SK-N-SH (cell line): ENCODE measurements at regions not wholly inside any gene's neighbourhood (a gene's known extent, or its start where the extent isn't known, plus 50 kb on each side); places are given as distances from the start of the nearest gene placed in this dataset.

Experiments
- CTCF ChIA-PET: fragments of 300-600, 350-600 bp; formaldehyde crosslinking; extraction: SDS; loops from one replicate; lab custom pipeline; 2021; lab: Yijun Ruan, JAX
- POLR2A ChIA-PET: fragments of 350-600 bp; sonication (Branson Sonifier 250); formaldehyde crosslinking; extraction: SDS; loops from one replicate; lab custom pipeline; 2020; ENCODE audit warnings: antibody characterized with exemption, inconsistent platforms; lab: Yijun Ruan, JAX
- DNase-seq: peaks from one replicate; pipeline ENCODE4 v3.0.0; 2012
- H2AFZ ChIP-seq: fragments of 200-600 bp; sonication (generic); 2 replicates; pipeline ENCODE4 v1.8.1; 2016; ENCODE audit warnings: antibody characterized with exemption, mild to moderate bottlenecking, low read depth
- H3F3A ChIP-seq: fragments of 200-600 bp; sonication (generic); replicated peaks from 2 replicates; pipeline ENCODE3; 2016; ENCODE audit warnings: antibody characterized with exemption, mild to moderate bottlenecking; ENCODE audit not compliant: insufficient read depth
- H3K27ac ChIP-seq, 2 experiments: fragments of 200-500 bp in 1 of 2; fragments of 200-600 bp in 1 of 2; sonication (Bioruptor generic) in 1 of 2; sonication (generic), shearing (Covaris generic) in 1 of 2; 2 replicates each; pipeline versions ENCODE4 v1.5.1 to v1.6.1; 2014 to 2016; ENCODE audit warnings: low read depth in 2 of 2, inconsistent platforms in 1 of 2, low read length in 1 of 2, mild to moderate bottlenecking in 1 of 2, mixed read lengths in 1 of 2
- H3K27me3 ChIP-seq: fragments of 200-600 bp; sonication (generic), shearing (Covaris generic); 2 replicates; pipeline ENCODE4 v1.6.1; 2016; ENCODE audit warnings: mixed run types; ENCODE audit not compliant: insufficient read depth
- H3K36me3 ChIP-seq, 2 experiments: fragments of 200-500 bp in 1 of 2; fragments of 200-600 bp in 1 of 2; sonication (Bioruptor generic) in 1 of 2; sonication (generic) in 1 of 2; replicated peaks in 1 of 2; 2 replicates each; pipeline versions ENCODE3 to v1.5.1; 2014 to 2016; ENCODE audit warnings: low read length in 1 of 2, mild to moderate bottlenecking in 1 of 2; ENCODE audit not compliant: insufficient read depth in 2 of 2, control insufficient read depth in 1 of 2
- H3K4me1 ChIP-seq, 2 experiments: fragments of 200-500 bp in 1 of 2; fragments of 200-600 bp in 1 of 2; sonication (Bioruptor generic) in 1 of 2; sonication (generic), shearing (Covaris generic) in 1 of 2; 2 replicates each; pipeline versions ENCODE4 v1.5.1 to v1.6.1; 2014 to 2016; ENCODE audit warnings: low read depth in 1 of 2, low read length in 1 of 2, mixed run types in 1 of 2; ENCODE audit not compliant: insufficient read depth in 2 of 2, control insufficient read depth in 1 of 2
- H3K4me2 ChIP-seq: fragments of 200-600 bp; sonication (generic), shearing (Covaris generic); 2 replicates; pipeline ENCODE4 v1.6.1; 2017; ENCODE audit warnings: mixed run types
- H3K4me3 ChIP-seq, 2 experiments: fragments of 200-500 bp in 1 of 2; fragments of 200-600 bp in 1 of 2; sonication (Bioruptor generic) in 1 of 2; sonication (generic), shearing (Covaris generic) in 1 of 2; 2 replicates each; pipeline versions ENCODE4 v1.5.1 to v1.8.1; 2014 to 2016; ENCODE audit warnings: low read depth in 2 of 2, inconsistent platforms in 1 of 2, low read length in 1 of 2, mild to moderate bottlenecking in 1 of 2, mixed read lengths in 1 of 2, moderate library complexity in 1 of 2
- H3K79me2 ChIP-seq: fragments of 200-600 bp; sonication (generic); 2 replicates; pipeline ENCODE4 v1.8.1; 2017; ENCODE audit warnings: mild to moderate bottlenecking; ENCODE audit not compliant: insufficient read depth
- H3K9ac ChIP-seq: fragments of 200-600 bp; sonication (generic); 2 replicates; pipeline ENCODE4 v1.6.1; 2017; ENCODE audit warnings: mixed run types
- H3K9me2 ChIP-seq: fragments of 200-600 bp; sonication (generic); 2 replicates; pipeline ENCODE4 v1.6.1; 2017; ENCODE audit warnings: mixed run types
- H3K9me3 ChIP-seq: fragments of 200-600 bp; sonication (generic); 2 replicates; pipeline ENCODE4 v1.6.1; 2017; ENCODE audit warnings: mixed run types, mild to moderate bottlenecking, moderate library complexity
- H4K20me1 ChIP-seq: fragments of 200-600 bp; sonication (generic); 2 replicates; pipeline ENCODE4 v1.6.1; 2017; ENCODE audit warnings: mild to moderate bottlenecking, mixed run types; ENCODE audit not compliant: insufficient read depth
- CHD2 ChIP-seq: fragments of 150-350 bp; IDR thresholded peaks from 2 replicates; pipeline ENCODE4 v1.6.1; 2018; ENCODE audit warnings: low read length; ENCODE audit not compliant: partially characterized antibody
- CTCF ChIP-seq: fragments of 200-600 bp; sonication (generic); IDR thresholded peaks from 2 replicates; pipeline ENCODE4 v1.6.1; 2017; ENCODE audit warnings: antibody characterized with exemption, mild to moderate bottlenecking, moderate library complexity
- EP300 ChIP-seq, 2 experiments: IDR thresholded peaks; 2 replicates each; pipeline versions ENCODE4 v1.4.0 to v1.6.1; 2012; ENCODE audit warnings: borderline replicate concordance in 1 of 2, low read depth in 1 of 2, low read length in 1 of 2
- EZH2phosphoT487 ChIP-seq: fragments of 200-600 bp; sonication (generic); IDR thresholded peaks from 2 replicates; pipeline ENCODE4 v1.6.1; 2017; ENCODE audit warnings: low read depth, mixed run types, mild to moderate bottlenecking, antibody characterized with exemption, moderate library complexity, borderline replicate concordance
- FOXJ3 ChIP-seq: sonication (generic); formaldehyde crosslinking; IDR thresholded peaks from 2 replicates; pipeline ENCODE4 v1.5.1; 2020; ENCODE audit warnings: mild to moderate bottlenecking, missing genetic modification reagents
- GABPA ChIP-seq: IDR thresholded peaks from 2 replicates; pipeline ENCODE4 v1.4.0; 2012; ENCODE audit warnings: low read depth, mild to moderate bottlenecking
- GATA2 ChIP-seq: sonication (generic); formaldehyde crosslinking; IDR thresholded peaks from 2 replicates; pipeline ENCODE4 v1.5.0; 2020; ENCODE audit warnings: mild to moderate bottlenecking, missing genetic modification reagents
- JUND ChIP-seq: IDR thresholded peaks from 2 replicates; pipeline ENCODE4 v1.4.0; 2012
- MXI1 ChIP-seq: IDR thresholded peaks from 2 replicates; pipeline ENCODE4 v1.6.1; 2012; ENCODE audit warnings: mild to moderate bottlenecking, low read depth, low read length, improper control_type of control experiment
- NRF1 ChIP-seq: IDR thresholded peaks from 2 replicates; pipeline ENCODE4 v1.6.1; 2012; ENCODE audit warnings: low read depth, mild to moderate bottlenecking, low read length
- PBX3 ChIP-seq: IDR thresholded peaks from 2 replicates; pipeline ENCODE4; 2012
- RCOR1 ChIP-seq: fragments of 150-350 bp; IDR thresholded peaks from 2 replicates; pipeline ENCODE4 v1.6.1; 2017; ENCODE audit warnings: antibody characterized with exemption, low read length
- RFX5 ChIP-seq: IDR thresholded peaks from 2 replicates; pipeline ENCODE4 v1.6.1; 2012; ENCODE audit warnings: mild to moderate bottlenecking, improper control_type of control experiment, low read length
- TAF1 ChIP-seq: IDR thresholded peaks from 2 replicates; pipeline ENCODE4 v1.6.1; 2012; ENCODE audit warnings: low read depth, mild to moderate bottlenecking, low read length, moderate library complexity, borderline replicate concordance
- TCF12 ChIP-seq: IDR thresholded peaks from 2 replicates; pipeline ENCODE4 v1.4.0; 2012
- USF2 ChIP-seq: fragments of 150-350 bp; IDR thresholded peaks from 2 replicates; pipeline ENCODE4 v1.6.1; 2017; ENCODE audit warnings: antibody characterized with exemption, low read length, low read depth, borderline replicate concordance
- WGBS: methylation state at CpG from one replicate; pipeline ENCODE4 v1.1.6; 2017; ENCODE audit warnings: low lambda C conversion rate; 5-methylcytosine and 5-hydroxymethylcytosine counted together
- TF ChIP-seq, protein P1 (sequence below): fragments of 150-350 bp; IDR thresholded peaks from 2 replicates; pipeline ENCODE4 v1.6.1; 2016; ENCODE audit warnings: mild to moderate bottlenecking, low read depth, low read length
- TF ChIP-seq, protein P2 (sequence below): IDR thresholded peaks from 2 replicates; pipeline ENCODE4 v1.4.0; 2012; ENCODE audit warnings: low read depth, borderline replicate concordance

GRCh38 chr3:16697443-16698147 lies 92.4 kb upstream of the DAZL start:
- Histone ChIP-seq H3F3A (no peaks in the 10 kb centered on the region), H3K36me3 (no peaks in the 10 kb centered on the region), H3K27ac (no peak overlapping the region), H3K4me3 (no peak overlapping the region), H3K79me2 (no peaks in the 10 kb centered on the region), H3K9me2 (no peaks in the 10 kb centered on the region), H2AFZ (no peak overlapping the region), H3K4me2 (no peak overlapping the region), H3K27me3 (no peaks in the 10 kb centered on the region), H3K9me3 (no peaks in the 10 kb centered on the region), H3K4me1 (no peaks in the 10 kb centered on the region), H4K20me1 (no peaks in the 10 kb centered on the region), H3K9ac (no peak overlapping the region)
- ChIA-PET POLR2A (no interaction called here), CTCF (no interaction called here)
- 100% methylated on average over 1 of the region's 1 CpG for WGBS
- TF ChIP-seq, protein P1, sequence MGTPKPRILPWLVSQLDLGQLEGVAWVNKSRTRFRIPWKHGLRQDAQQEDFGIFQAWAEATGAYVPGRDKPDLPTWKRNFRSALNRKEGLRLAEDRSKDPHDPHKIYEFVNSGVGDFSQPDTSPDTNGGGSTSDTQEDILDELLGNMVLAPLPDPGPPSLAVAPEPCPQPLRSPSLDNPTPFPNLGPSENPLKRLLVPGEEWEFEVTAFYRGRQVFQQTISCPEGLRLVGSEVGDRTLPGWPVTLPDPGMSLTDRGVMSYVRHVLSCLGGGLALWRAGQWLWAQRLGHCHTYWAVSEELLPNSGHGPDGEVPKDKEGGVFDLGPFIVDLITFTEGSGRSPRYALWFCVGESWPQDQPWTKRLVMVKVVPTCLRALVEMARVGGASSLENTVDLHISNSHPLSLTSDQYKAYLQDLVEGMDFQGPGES: no peak
- no peak for TF ChIP-seq TAF1
- TF ChIP-seq TCF12: no peak
- TF ChIP-seq MXI1: no peak
- no peak for TF ChIP-seq RCOR1
- TF ChIP-seq GATA2 (CRISPR knock-in tag): no peak
- TF ChIP-seq EP300 (IDR thresholded peaks at IDR 0.05; ENCODE audit: borderline replicate concordance in 1 of 2, low read depth in 1 of 2, low read length in 1 of 2): no peak
- no peak for TF ChIP-seq CHD2
- no peak for TF ChIP-seq USF2
- TF ChIP-seq EZH2phosphoT487: no peak
- TF ChIP-seq JUND: no peak
- TF ChIP-seq, protein P2, sequence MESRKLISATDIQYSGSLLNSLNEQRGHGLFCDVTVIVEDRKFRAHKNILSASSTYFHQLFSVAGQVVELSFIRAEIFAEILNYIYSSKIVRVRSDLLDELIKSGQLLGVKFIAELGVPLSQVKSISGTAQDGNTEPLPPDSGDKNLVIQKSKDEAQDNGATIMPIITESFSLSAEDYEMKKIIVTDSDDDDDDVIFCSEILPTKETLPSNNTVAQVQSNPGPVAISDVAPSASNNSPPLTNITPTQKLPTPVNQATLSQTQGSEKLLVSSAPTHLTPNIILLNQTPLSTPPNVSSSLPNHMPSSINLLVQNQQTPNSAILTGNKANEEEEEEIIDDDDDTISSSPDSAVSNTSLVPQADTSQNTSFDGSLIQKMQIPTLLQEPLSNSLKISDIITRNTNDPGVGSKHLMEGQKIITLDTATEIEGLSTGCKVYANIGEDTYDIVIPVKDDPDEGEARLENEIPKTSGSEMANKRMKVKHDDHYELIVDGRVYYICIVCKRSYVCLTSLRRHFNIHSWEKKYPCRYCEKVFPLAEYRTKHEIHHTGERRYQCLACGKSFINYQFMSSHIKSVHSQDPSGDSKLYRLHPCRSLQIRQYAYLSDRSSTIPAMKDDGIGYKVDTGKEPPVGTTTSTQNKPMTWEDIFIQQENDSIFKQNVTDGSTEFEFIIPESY: no peak
- TF ChIP-seq NRF1: no peak
- TF ChIP-seq RFX5: no peak
- no peak for TF ChIP-seq CTCF
- TF ChIP-seq GABPA: no peak
- no peak for TF ChIP-seq PBX3
- TF ChIP-seq FOXJ3 (CRISPR knock-in tag): no peak
- DNase-seq: no peak
